ENCODE measurements at regions not wholly inside any gene's neighbourhood (a gene's known extent, or its start where the extent isn't known, plus 50 kb on each side); places are given as distances from the start of the nearest gene placed in this dataset.

GRCh38 chr2:220036431-220036830 lies 409.0 kb downstream of the SLC4A3 start:
- intact Hi-C loops (cut with DNase I), result no loop called here
- no peaks in the 10 kb centered on the region for H3K36me3 ChIP-seq
- H3K27ac ChIP-seq, result no peak overlapping the region
- TF ChIP-seq CTCF (IDR thresholded peaks at IDR 0.05), result no peak
- ATAC-seq, result no peak
- no peaks in the 10 kb centered on the region for H3K9me3 ChIP-seq
- peaks cover 0 to 5% of the 10 kb centered on the region in 2 donors for H3K27me3 ChIP-seq
- no peaks in the 10 kb centered on the region for H3K4me1 ChIP-seq
- DNase-seq, result no peak
- no peak overlapping the region for H3K4me3 ChIP-seq

GRCh38 chr2:220040346-220040745 lies 412.9 kb downstream of the SLC4A3 start:
- Histone ChIP-seq H3K4me3 (no peak overlapping the region), H3K4me1 (no peaks in the 10 kb centered on the region), H3K27me3 (peaks cover 0 to 5% of the 10 kb centered on the region in 2 donors), H3K9me3 (no peaks in the 10 kb centered on the region), H3K27ac (no peak overlapping the region), H3K36me3 (no peaks in the 10 kb centered on the region)
- TF ChIP-seq CTCF (IDR thresholded peaks at IDR 0.05), result no peak
- ATAC-seq (no peak), DNase-seq (no peak)
- intact Hi-C loops (cut with DNase I), result no loop called here

DNA sequence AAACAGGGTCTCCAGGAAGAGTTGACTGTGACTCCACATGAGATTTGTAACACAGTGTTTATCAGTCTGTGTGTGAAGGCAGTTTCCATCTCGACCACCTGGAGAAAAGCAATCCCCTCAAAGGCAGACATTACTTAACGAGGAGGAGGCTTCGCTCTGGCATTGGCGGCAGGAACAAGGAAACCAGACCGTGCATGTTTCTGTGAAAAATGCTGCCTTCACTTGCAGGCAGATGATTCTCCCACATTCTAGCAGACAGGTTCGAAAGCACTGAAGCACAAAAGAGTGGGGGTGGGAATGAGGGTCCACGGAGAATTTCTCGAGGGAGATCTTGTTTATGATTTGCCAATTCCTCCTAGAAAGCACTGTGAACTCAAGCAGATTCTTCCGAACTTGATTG lies 414.0 kb downstream of the SLC4A3 start:
- no peaks in the 10 kb centered on the region for H3K9me3 ChIP-seq
- no peak for ATAC-seq
- H3K4me1 ChIP-seq, result no peaks in the 10 kb centered on the region
- no peak for TF ChIP-seq CTCF (IDR thresholded peaks at IDR 0.05)
- no peak overlapping the region for H3K4me3 ChIP-seq
- intact Hi-C loops (cut with DNase I), result no loop called here
- peaks cover 0 to 5% of the 10 kb centered on the region in 2 donors for H3K27me3 ChIP-seq
- no peak overlapping the region for H3K27ac ChIP-seq
- H3K36me3 ChIP-seq, result no peaks in the 10 kb centered on the region
- no peak for DNase-seq

- DNase-seq (no peak), ATAC-seq (no peak)
- intact Hi-C loops (cut with DNase I), result no loop called here
- Histone ChIP-seq H3K4me3 (no peak overlapping the region), H3K4me1 (no peaks in the 10 kb centered on the region), H3K9me3 (no peaks in the 10 kb centered on the region), H3K27ac (no peak overlapping the region), H3K36me3 (no peaks in the 10 kb centered on the region), H3K27me3 (peaks cover 0 to 5% of the 10 kb centered on the region in 2 donors)
- no peak for TF ChIP-seq CTCF (IDR thresholded peaks at IDR 0.05)
Observed at GRCh38 chr2:220043155-220043989, 415.9 kb downstream of the SLC4A3 start.

DNA sequence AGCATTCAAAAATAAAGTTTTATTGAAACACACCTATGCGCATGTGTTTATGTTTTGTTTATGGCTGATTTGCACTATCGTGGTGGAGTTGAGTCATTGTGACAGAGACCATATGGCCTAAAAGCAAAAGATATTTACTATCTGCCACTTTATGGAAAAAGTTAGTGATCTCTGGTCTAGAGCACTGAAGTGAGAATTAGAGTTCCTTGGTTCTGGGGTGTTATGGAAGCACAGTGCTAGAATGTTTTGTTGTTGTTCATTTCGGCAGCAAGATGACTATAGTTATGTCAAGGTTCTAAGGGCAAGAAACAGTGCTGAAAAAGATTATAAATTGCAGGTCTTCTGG lies 416.5 kb downstream of the SLC4A3 start:
- H3K4me3 ChIP-seq, result no peak overlapping the region

More for the DNA sequence above, 416.5 kb downstream of the SLC4A3 start:
- DNase-seq (no peak), ATAC-seq (no peak)
- Histone ChIP-seq H3K4me1 (no peaks in the 10 kb centered on the region), H3K27ac (no peak overlapping the region), H3K9me3 (no peaks in the 10 kb centered on the region), H3K36me3 (no peaks in the 10 kb centered on the region), H3K27me3 (peaks cover 0 to 5% of the 10 kb centered on the region in 2 donors)
- intact Hi-C loops (cut with DNase I), result no loop called here
- TF ChIP-seq CTCF (IDR thresholded peaks at IDR 0.05), result no peak
